GM23338 (cell line): ENCODE measurements at regions not wholly inside any gene's neighbourhood (a gene's known extent, or its start where the extent isn't known, plus 50 kb on each side); places are given as distances from the start of the nearest gene placed in this dataset.

Experiments
- CREB1 ChIP-seq: fragments of 250-450 bp; sonication (Bioruptor Pico); IDR thresholded peaks from 2 replicates; pipeline ENCODE4 v1.5.0; 2020; ENCODE audit warnings: low read depth, mild to moderate bottlenecking, moderate library complexity
- CTCF ChIP-seq, 2 experiments: fragments of 200-600 bp in 1 of 2; sonication (generic) in 1 of 2; conservative IDR thresholded peaks; 2 replicates each; pipeline versions ENCODE4 v1.5.1 to v1.6.1; 2016 to 2017; ENCODE audit warnings: antibody characterized with exemption in 2 of 2, low read depth in 2 of 2, mild to moderate bottlenecking in 2 of 2, moderate library complexity in 1 of 2
- ETS1 ChIP-seq: IDR thresholded peaks from 2 replicates; pipeline ENCODE4 v1.6.1; 2016; ENCODE audit warnings: antibody characterized with exemption
- EZH2 ChIP-seq: fragments of 200-600 bp; sonication (generic); IDR thresholded peaks from one replicate; pipeline ENCODE4 v1.8.0; 2017; ENCODE audit warnings: antibody characterized with exemption, mild to moderate bottlenecking, low read depth; ENCODE audit not compliant: unreplicated experiment
- EZH2phosphoT487 ChIP-seq: fragments of 200-600 bp; sonication (generic); IDR thresholded peaks from one replicate; pipeline ENCODE4 v1.8.1; 2018; ENCODE audit warnings: antibody characterized with exemption; ENCODE audit not compliant: unreplicated experiment
- JUNB ChIP-seq: IDR thresholded peaks from one replicate; pipeline ENCODE4 v1.6.1; 2016; ENCODE audit warnings: antibody characterized with exemption; ENCODE audit not compliant: unreplicated experiment
- NANOG ChIP-seq: IDR thresholded peaks from 2 replicates; pipeline ENCODE4 v1.6.1; 2016; ENCODE audit warnings: antibody characterized with exemption, borderline replicate concordance
- POLR2AphosphoS5 ChIP-seq: IDR thresholded peaks from 2 replicates; pipeline ENCODE4 v1.6.1; 2016; ENCODE audit warnings: antibody characterized with exemption, low read depth
- REST ChIP-seq: IDR thresholded peaks from one replicate; pipeline ENCODE4 v1.6.1; 2018; ENCODE audit warnings: antibody characterized with exemption; ENCODE audit not compliant: unreplicated experiment
- STAT1 ChIP-seq: IDR thresholded peaks from one replicate; pipeline ENCODE4 v1.6.1; 2016; ENCODE audit warnings: antibody characterized with exemption; ENCODE audit not compliant: unreplicated experiment
- ZNF331 ChIP-seq: fragments of 250-450 bp; sonication (Bioruptor Pico); IDR thresholded peaks from 2 replicates; pipeline ENCODE4 v1.5.0; 2020; ENCODE audit warnings: low read depth, mild to moderate bottlenecking, moderate library complexity
- ZNF462 ChIP-seq: fragments of 250-450 bp; sonication (Bioruptor Pico); IDR thresholded peaks from 2 replicates; pipeline ENCODE4 v1.5.0; 2020; ENCODE audit warnings: mild to moderate bottlenecking, moderate library complexity

GRCh38 chr20:57106030-57106682, 160.3 kb downstream of the BMP7 start:
- TF ChIP-seq CTCF (conservative IDR thresholded peaks at IDR 0.05; ENCODE audit: low read depth in 2 of 2) (no peak), ZNF462 (no peak), POLR2AphosphoS5 (no peak), EZH2 (no peak), REST (no peak), ETS1 (no peak), EZH2phosphoT487 (no peak), NANOG (no peak), CREB1 (CRISPR knock-in tag) (no peak), JUNB (no peak), ZNF331 (CRISPR knock-in tag) (no peak), STAT1 (no peak)
